MM.1S (cell line): ENCODE measurements at regions not wholly inside any gene's neighbourhood (a gene's known extent, or its start where the extent isn't known, plus 50 kb on each side); places are given as distances from the start of the nearest gene placed in this dataset.

Source experiments
- DNase-seq: peaks from one replicate; pipeline ENCODE4 v3.0.0-alpha.2; 2015
- H2AFZ ChIP-seq: fragments of 300-600 bp; sonication (generic); 2 replicates; pipeline ENCODE4 v1.6.0; 2016; ENCODE audit warnings: antibody characterized with exemption, low read length
- H3F3A ChIP-seq: fragments of 300-600 bp; sonication (generic); 2 replicates; pipeline ENCODE4 v1.6.1; 2016; ENCODE audit warnings: mild to moderate bottlenecking, antibody characterized with exemption, low read length, moderate library complexity, mixed read lengths; ENCODE audit not compliant: insufficient read depth
- H3K27ac ChIP-seq: fragments of 300-600 bp; sonication (generic); 2 replicates; pipeline ENCODE4 v1.5.1; 2016; ENCODE audit warnings: mild to moderate bottlenecking, low read length
- H3K27me3 ChIP-seq: fragments of 300-600 bp; sonication (generic); replicated peaks from 2 replicates; pipeline ENCODE4 v1.6.0; 2016; ENCODE audit warnings: low read length; ENCODE audit not compliant: insufficient read depth
- H3K36me3 ChIP-seq: fragments of 300-600 bp; sonication (generic); replicated peaks from 2 replicates; pipeline ENCODE4 v1.6.1; 2016; ENCODE audit warnings: mild to moderate bottlenecking, low read length, mixed read lengths; ENCODE audit not compliant: insufficient read depth
- H3K4me1 ChIP-seq: fragments of 300-600 bp; sonication (generic); 2 replicates; pipeline ENCODE4 v1.6.1; 2016; ENCODE audit warnings: low read length, mixed read lengths
- H3K4me2 ChIP-seq: fragments of 300-600 bp; sonication (generic); 2 replicates; pipeline ENCODE4 v1.6.0; 2016; ENCODE audit warnings: low read depth, low read length
- H3K4me3 ChIP-seq: fragments of 300-600 bp; sonication (generic); 2 replicates; pipeline ENCODE4 v1.5.1; 2016; ENCODE audit warnings: low read length, mixed read lengths
- H3K79me2 ChIP-seq: fragments of 300-600 bp; sonication (generic); 2 replicates; pipeline ENCODE4 v1.6.1; 2016; ENCODE audit warnings: mixed run types, low read length, mixed read lengths
- H3K9ac ChIP-seq: fragments of 300-600 bp; sonication (generic); 2 replicates; pipeline ENCODE4 v1.6.1; 2016; ENCODE audit warnings: low read length, mixed read lengths
- H3K9me2 ChIP-seq: fragments of 300-600 bp; sonication (generic); replicated peaks from 2 replicates; pipeline ENCODE4 v1.6.1; 2016; ENCODE audit warnings: mild to moderate bottlenecking, low read length, mixed read lengths; ENCODE audit not compliant: insufficient read depth
- H3K9me3 ChIP-seq: fragments of 300-600 bp; sonication (generic); replicated peaks from 2 replicates; pipeline ENCODE4 v1.6.1; 2016; ENCODE audit warnings: mild to moderate bottlenecking, low read length, mixed read lengths; ENCODE audit not compliant: insufficient read depth
- H4K20me1 ChIP-seq: fragments of 300-600 bp; sonication (generic); 2 replicates; pipeline ENCODE4 v1.6.1; 2016; ENCODE audit warnings: mild to moderate bottlenecking, low read length, moderate library complexity, mixed read lengths; ENCODE audit not compliant: insufficient read depth
- EZH2 ChIP-seq: fragments of 300-600 bp; sonication (generic); optimal IDR thresholded peaks from 2 replicates; pipeline ENCODE3; 2017; ENCODE audit warnings: low read depth, mild to moderate bottlenecking, antibody characterized with exemption, low read length, mixed read lengths
- EZH2phosphoT487 ChIP-seq: fragments of 300-600 bp; sonication (generic); IDR thresholded peaks from 2 replicates; pipeline ENCODE4 v1.6.1; 2018; ENCODE audit warnings: antibody characterized with exemption, low read length
- TF ChIP-seq, protein P1 (sequence below): fragments of 300-600 bp; sonication (generic); IDR thresholded peaks from 2 replicates; pipeline ENCODE4 v1.5.1; 2016; ENCODE audit warnings: antibody characterized with exemption, low read length, mixed read lengths

DNA sequence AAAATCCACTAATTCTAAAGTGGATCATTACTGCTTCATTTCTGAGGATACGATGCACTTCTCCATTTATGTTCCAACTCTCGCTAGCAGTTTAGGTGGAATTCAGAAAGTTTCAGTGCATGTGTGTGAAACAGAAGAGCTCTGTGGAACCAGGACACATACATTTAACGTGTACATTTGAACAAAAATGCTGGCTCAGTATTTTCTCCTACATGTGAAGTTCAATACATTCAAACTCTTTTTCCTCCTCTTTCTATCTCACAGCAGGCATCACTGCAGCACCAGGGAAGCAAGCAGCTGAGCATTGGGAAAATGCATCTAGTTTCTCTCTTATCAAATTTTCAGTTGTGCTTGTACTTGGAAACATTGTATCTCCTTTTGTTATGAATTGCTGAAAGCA is 169.4 kb upstream of the CNTN1 start:
- H2AFZ ChIP-seq, result no peak overlapping the region
- no peaks in the 10 kb centered on the region for H3K4me1 ChIP-seq
- H3K9me3 ChIP-seq, result no peaks in the 10 kb centered on the region
- no peaks in the 10 kb centered on the region for H3K79me2 ChIP-seq
- H3K36me3 ChIP-seq, result no peaks in the 10 kb centered on the region
- H3K9ac ChIP-seq, result no peak overlapping the region
- no peak for DNase-seq
- H4K20me1 ChIP-seq, result no peaks in the 10 kb centered on the region
- H3K4me2 ChIP-seq, result no peak overlapping the region
- H3K27me3 ChIP-seq, result no peaks in the 10 kb centered on the region
- no peaks in the 10 kb centered on the region for H3F3A ChIP-seq
- no peak overlapping the region for H3K27ac ChIP-seq
- H3K9me2 ChIP-seq, result no peaks in the 10 kb centered on the region
- H3K4me3 ChIP-seq, result no peak overlapping the region
- TF ChIP-seq EZH2 (no peak), EZH2phosphoT487 (no peak)
- TF ChIP-seq, protein P1, sequence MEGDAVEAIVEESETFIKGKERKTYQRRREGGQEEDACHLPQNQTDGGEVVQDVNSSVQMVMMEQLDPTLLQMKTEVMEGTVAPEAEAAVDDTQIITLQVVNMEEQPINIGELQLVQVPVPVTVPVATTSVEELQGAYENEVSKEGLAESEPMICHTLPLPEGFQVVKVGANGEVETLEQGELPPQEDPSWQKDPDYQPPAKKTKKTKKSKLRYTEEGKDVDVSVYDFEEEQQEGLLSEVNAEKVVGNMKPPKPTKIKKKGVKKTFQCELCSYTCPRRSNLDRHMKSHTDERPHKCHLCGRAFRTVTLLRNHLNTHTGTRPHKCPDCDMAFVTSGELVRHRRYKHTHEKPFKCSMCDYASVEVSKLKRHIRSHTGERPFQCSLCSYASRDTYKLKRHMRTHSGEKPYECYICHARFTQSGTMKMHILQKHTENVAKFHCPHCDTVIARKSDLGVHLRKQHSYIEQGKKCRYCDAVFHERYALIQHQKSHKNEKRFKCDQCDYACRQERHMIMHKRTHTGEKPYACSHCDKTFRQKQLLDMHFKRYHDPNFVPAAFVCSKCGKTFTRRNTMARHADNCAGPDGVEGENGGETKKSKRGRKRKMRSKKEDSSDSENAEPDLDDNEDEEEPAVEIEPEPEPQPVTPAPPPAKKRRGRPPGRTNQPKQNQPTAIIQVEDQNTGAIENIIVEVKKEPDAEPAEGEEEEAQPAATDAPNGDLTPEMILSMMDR, result no peak

GRCh38 chr12:40525054-40525453 is 167.2 kb upstream of the CNTN1 start:
- no peaks in the 10 kb centered on the region for H3K27me3 ChIP-seq
- no peaks in the 10 kb centered on the region for H3K4me1 ChIP-seq
- TF ChIP-seq EZH2 (no peak), EZH2phosphoT487 (no peak)
- TF ChIP-seq, protein P1, result no peak
- H3K9ac ChIP-seq, result no peak overlapping the region
- no peak overlapping the region for H3K27ac ChIP-seq
- H3K9me3 ChIP-seq, result no peaks in the 10 kb centered on the region
- H3K4me2 ChIP-seq, result no peak overlapping the region; the same call in 1 of the 2 replicates
- no peaks in the 10 kb centered on the region for H3K36me3 ChIP-seq
- H3F3A ChIP-seq, result no peaks in the 10 kb centered on the region
- H3K4me3 ChIP-seq, result no peak overlapping the region
- H2AFZ ChIP-seq, result peak overlapping the region; percentile 34; the same call in 1 of the 2 replicates
- no peak for DNase-seq
- H4K20me1 ChIP-seq, result no peaks in the 10 kb centered on the region
- H3K79me2 ChIP-seq, result no peaks in the 10 kb centered on the region
- no peaks in the 10 kb centered on the region for H3K9me2 ChIP-seq

GRCh38 chr12:40534828-40535227 is 157.4 kb upstream of the CNTN1 start:
- H3K9me3 ChIP-seq, result no peaks in the 10 kb centered on the region
- H2AFZ ChIP-seq, result no peak overlapping the region
- H3K9ac ChIP-seq, result no peak overlapping the region
- no peak overlapping the region for H3K27ac ChIP-seq
- H3F3A ChIP-seq, result no peaks in the 10 kb centered on the region
- no peaks in the 10 kb centered on the region for H3K4me1 ChIP-seq
- no peaks in the 10 kb centered on the region for H3K36me3 ChIP-seq
- TF ChIP-seq EZH2phosphoT487, result no peak
- TF ChIP-seq, protein P1, result no peak
- TF ChIP-seq EZH2, result no peak
- no peaks in the 10 kb centered on the region for H4K20me1 ChIP-seq
- no peak overlapping the region for H3K4me3 ChIP-seq
- no peaks in the 10 kb centered on the region for H3K79me2 ChIP-seq
- H3K4me2 ChIP-seq, result no peak overlapping the region
- H3K9me2 ChIP-seq, result no peaks in the 10 kb centered on the region
- no peak for DNase-seq
- H3K27me3 ChIP-seq, result no peaks in the 10 kb centered on the region

GRCh38 chr12:40551466-40551865 is 140.8 kb upstream of the CNTN1 start:
- Histone ChIP-seq H3F3A (no peaks in the 10 kb centered on the region), H2AFZ (no peak overlapping the region), H3K79me2 (no peaks in the 10 kb centered on the region), H3K27ac (no peak overlapping the region), H3K36me3 (no peaks in the 10 kb centered on the region), H3K9ac (no peak overlapping the region), H3K27me3 (no peaks in the 10 kb centered on the region), H3K4me2 (no peak overlapping the region), H3K9me2 (no peaks in the 10 kb centered on the region), H3K4me1 (no peaks in the 10 kb centered on the region), H3K9me3 (no peaks in the 10 kb centered on the region), H4K20me1 (no peaks in the 10 kb centered on the region), H3K4me3 (no peak overlapping the region)
- DNase-seq, result no peak
- no peak for TF ChIP-seq EZH2phosphoT487
